Vagina (tissue), 2 donors: ENCODE measurements at regions not wholly inside any gene's neighbourhood (a gene's known extent, or its start where the extent isn't known, plus 50 kb on each side); places are given as distances from the start of the nearest gene placed in this dataset.

ENCODE experiments used
- DNase-seq, 2 donors: peaks; one replicate each; pipeline ENCODE4 v3.0.0-alpha.2; 2017; ENCODE audit errors: extremely low spot score in 2 of 2
- H3K27ac ChIP-seq: fragments of 200-600 bp; sonication (generic); one replicate; pipeline ENCODE4 v1.5.1; 2019
- H3K27me3 ChIP-seq: fragments of 200-600 bp; sonication (generic); one replicate; pipeline ENCODE4 v1.5.1; 2019
- H3K36me3 ChIP-seq, 2 donors: fragments of 200-600 bp; sonication (generic); one replicate each; pipeline ENCODE4 v1.5.1; 2017 to 2019
- H3K4me1 ChIP-seq: fragments of 200-600 bp; sonication (generic); one replicate; pipeline ENCODE4 v1.5.1; 2019
- H3K4me3 ChIP-seq, 2 donors: fragments of 200-600 bp; sonication (generic); 1 replicate in 1 of 2; 2 replicates in 1 of 2; pipeline ENCODE4 v1.5.1; 2016 to 2019
- H3K9me3 ChIP-seq: fragments of 200-600 bp; sonication (generic); one replicate; pipeline ENCODE4 v1.5.1; 2019
- CTCF ChIP-seq, 3 experiments: fragments of 450-650 bp in 2 of 3; fragments of 200-600 bp in 1 of 3; sonication (generic) in 1 of 3; IDR thresholded peaks; one replicate each; pipeline ENCODE4 v1.5.1; 2017 to 2019; ENCODE audit warnings: antibody characterized with exemption in 3 of 3, mild to moderate bottlenecking in 2 of 3, moderate library complexity in 2 of 3
- POLR2A ChIP-seq, 2 donors: fragments of 450-650 bp; IDR thresholded peaks; one replicate each; pipeline ENCODE4 v1.6.1; 2017; ENCODE audit warnings: antibody characterized with exemption in 2 of 2, mild to moderate bottlenecking in 2 of 2, moderate library complexity in 2 of 2
- POLR2AphosphoS5 ChIP-seq, 2 donors: sonication (generic); formaldehyde crosslinking; IDR thresholded peaks; one replicate each; pipeline ENCODE4 v1.9.0; 2017; ENCODE audit warnings: antibody characterized with exemption in 2 of 2, mild to moderate bottlenecking in 2 of 2, low read depth in 1 of 2; ENCODE audit not compliant: insufficient read depth in 1 of 2
- intact Hi-C: fragments of 100-400 bp; cut with DNase I; formaldehyde crosslinking; loops from one replicate; pipeline ENCODE4 v1.15.1; 2023

- Histone ChIP-seq H3K9me3 (no peaks in the 10 kb centered on the region), H3K27me3 (no peaks in the 10 kb centered on the region), H3K27ac (no peak overlapping the region), H3K36me3 (no peaks in the 10 kb centered on the region), H3K4me1 (no peaks in the 10 kb centered on the region), H3K4me3 (no peak overlapping the region)
- DNase-seq, result no peak
- intact Hi-C loops, result no loop called here
- TF ChIP-seq POLR2A (IDR thresholded peaks at IDR 0.05) (no peak), POLR2AphosphoS5 (IDR thresholded peaks at IDR 0.05; ENCODE audit: insufficient read depth in 1 of 2, low read depth in 1 of 2) (no peak), CTCF (IDR thresholded peaks at IDR 0.05) (no peak)
Measured at GRCh38 chr4:1491328-1492141, 85.3 kb upstream of the NKX1-1 start.

DNA sequence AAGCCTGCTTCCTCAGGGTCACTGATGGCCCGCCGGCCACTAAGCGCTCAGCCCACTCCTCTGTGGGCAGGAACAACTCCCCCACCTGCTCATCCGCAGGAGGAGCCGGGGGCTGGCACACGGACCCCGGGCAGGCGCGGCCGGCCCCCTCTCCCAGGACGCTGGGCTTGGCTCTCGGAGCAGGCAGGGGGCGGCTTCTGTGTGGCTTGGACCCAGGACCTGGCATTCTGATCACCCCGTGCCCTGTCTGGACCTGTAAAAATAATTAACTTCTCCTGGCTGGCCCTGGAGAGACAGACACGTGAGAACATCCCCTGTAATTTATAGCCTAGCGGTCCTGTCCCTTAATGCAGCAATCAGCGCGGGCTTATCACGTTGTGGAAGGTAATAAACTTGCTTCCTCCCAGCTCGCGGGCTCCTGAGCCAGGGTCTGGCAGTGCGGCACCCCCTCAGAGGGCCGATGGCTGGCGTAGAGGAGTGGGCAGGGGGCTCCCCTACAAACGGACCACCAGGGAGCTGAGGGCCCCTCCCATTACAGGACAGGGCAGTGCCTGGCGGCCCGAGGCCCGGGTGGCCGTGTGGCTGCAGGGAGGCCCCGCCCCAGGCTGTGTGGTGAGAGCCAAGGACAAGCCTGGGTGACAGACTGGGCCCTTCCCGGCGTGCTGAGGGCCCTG lies 84.5 kb upstream of the NKX1-1 start:
- intact Hi-C loops, result no loop called here
- Histone ChIP-seq H3K4me3 (no peak overlapping the region), H3K27me3 (no peaks in the 10 kb centered on the region), H3K4me1 (no peaks in the 10 kb centered on the region), H3K9me3 (peaks cover 3% of the 10 kb centered on the region), H3K27ac (no peak overlapping the region), H3K36me3 (no peaks in the 10 kb centered on the region)
- DNase-seq, result no peak
- TF ChIP-seq CTCF (IDR thresholded peaks at IDR 0.05), result no peak
- TF ChIP-seq POLR2AphosphoS5 (IDR thresholded peaks at IDR 0.05; ENCODE audit: insufficient read depth in 1 of 2, low read depth in 1 of 2), result no peak
- no peak for TF ChIP-seq POLR2A (IDR thresholded peaks at IDR 0.05)

GRCh38 chr4:1490011-1490653 lies 83.9 kb upstream of the NKX1-1 start:
- H3K4me1 ChIP-seq, result no peaks in the 10 kb centered on the region
- H3K4me3 ChIP-seq, result no peak overlapping the region
- H3K9me3 ChIP-seq, result peaks cover 7% of the 10 kb centered on the region
- no peak overlapping the region for H3K27ac ChIP-seq
- intact Hi-C loops, result no loop called here
- DNase-seq, result no peak
- TF ChIP-seq CTCF (IDR thresholded peaks at IDR 0.05) (no peak), POLR2A (IDR thresholded peaks at IDR 0.05) (no peak), POLR2AphosphoS5 (IDR thresholded peaks at IDR 0.05; ENCODE audit: insufficient read depth in 1 of 2, low read depth in 1 of 2) (no peak)
- no peaks in the 10 kb centered on the region for H3K27me3 ChIP-seq
- no peaks in the 10 kb centered on the region for H3K36me3 ChIP-seq

DNA sequence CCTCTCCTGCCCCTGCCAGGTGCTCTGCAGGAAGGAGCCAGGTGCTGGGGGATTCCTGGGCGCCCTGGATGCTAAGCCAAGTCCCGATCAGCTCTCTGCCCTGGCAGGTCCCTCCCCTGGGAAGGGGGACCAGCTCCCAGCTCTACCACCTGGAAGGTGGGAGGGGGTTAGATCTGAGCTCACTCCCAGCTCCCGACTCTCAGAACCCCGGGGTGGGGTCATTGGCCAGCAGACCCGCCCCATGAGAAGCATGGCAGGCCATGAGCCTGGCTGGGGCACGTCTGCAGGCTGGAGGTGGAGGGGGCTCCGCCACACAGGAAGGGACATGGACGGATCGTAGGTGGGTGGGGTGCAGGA lies 83.4 kb upstream of the NKX1-1 start:
- no peak for TF ChIP-seq CTCF (IDR thresholded peaks at IDR 0.05)
- TF ChIP-seq POLR2A (IDR thresholded peaks at IDR 0.05), result no peak
- no peak for TF ChIP-seq POLR2AphosphoS5 (IDR thresholded peaks at IDR 0.05; ENCODE audit: insufficient read depth in 1 of 2, low read depth in 1 of 2)
- intact Hi-C loops, result no loop called here
- Histone ChIP-seq H3K27me3 (no peaks in the 10 kb centered on the region), H3K4me3 (no peak overlapping the region), H3K9me3 (peaks cover 7% of the 10 kb centered on the region), H3K4me1 (no peaks in the 10 kb centered on the region), H3K27ac (no peak overlapping the region), H3K36me3 (no peaks in the 10 kb centered on the region)
- no peak for DNase-seq
